Activated naive CD4-positive, alpha-beta T cell treated with anti-CD3 and anti-CD28 coated beads, Interleukin-2, amount 50 U/mL, for 72 hours (primary cell): ENCODE measurements at regions not wholly inside any gene's neighbourhood (a gene's known extent, or its start where the extent isn't known, plus 50 kb on each side); places are given as distances from the start of the nearest gene placed in this dataset.
"Not testable (repeated sequence)": the region's sequence is repeated elsewhere in the genome, so short reads cannot be mapped to it uniquely, and the experiment has no call there.

Experiments used
- ATAC-seq, 2 donors: fragments of 150-1000 bp; cut with Tn5 transposase; 2 replicates each; pipeline ENCODE4 v1.10.0; 2021; ENCODE audit warnings: mild to moderate bottlenecking in 2 of 2, moderate library complexity in 2 of 2
- DNase-seq, 2 donors: peaks; one replicate each; pipeline ENCODE4 v3.0.0; 2021 to 2022; ENCODE audit warnings: low spot score in 2 of 2
- H3K27ac Mint-ChIP-seq, 2 donors: one replicate each; pipeline ENCODE4 v1.8.0; 2022; ENCODE audit warnings: mild to moderate bottlenecking in 2 of 2, mixed read lengths in 2 of 2
- H3K36me3 Mint-ChIP-seq, 2 donors: one replicate each; pipeline ENCODE4 v1.8.0; 2022; ENCODE audit warnings: mixed read lengths in 2 of 2
- H3K9me3 Mint-ChIP-seq, 2 donors: one replicate each; pipeline ENCODE4 v1.8.0; 2022; ENCODE audit warnings: mixed read lengths in 2 of 2

DNA sequence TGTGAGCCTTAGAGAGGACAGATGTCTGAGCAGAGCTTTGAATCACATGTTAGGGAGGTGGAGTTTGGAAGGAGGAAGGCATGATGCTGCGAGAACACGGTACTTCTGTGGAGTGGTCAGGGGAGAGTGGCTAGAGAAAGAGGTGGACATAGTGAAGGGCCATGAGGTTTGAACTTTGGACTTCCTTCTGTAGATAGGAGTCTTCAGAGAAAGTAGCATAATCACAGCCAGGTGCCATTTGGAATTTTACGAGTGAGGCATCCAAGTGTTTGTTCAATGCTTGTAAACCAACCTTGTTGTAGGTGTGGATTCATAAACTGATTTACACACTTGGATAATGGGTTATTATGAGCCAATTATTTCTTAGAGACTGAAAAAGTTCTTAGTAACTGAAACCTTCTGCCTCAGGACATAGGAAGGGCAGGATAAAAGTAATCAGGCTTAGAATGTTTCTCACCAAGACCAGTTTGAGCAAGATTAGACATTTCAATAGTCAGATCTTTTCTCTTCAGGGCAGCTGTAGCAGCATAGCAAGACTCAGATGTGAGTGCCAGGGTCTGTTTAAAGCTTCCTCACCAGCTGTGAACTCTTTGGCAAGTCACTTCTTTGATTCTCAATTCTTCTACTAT, 83.5 kb upstream of the HMCN1 start:
- peaks cover 0 to 10% of the 10 kb centered on the region in 2 donors for H3K9me3 Mint-ChIP-seq
- H3K36me3 Mint-ChIP-seq, result peaks cover 0 to 17% of the 10 kb centered on the region in 2 donors
- no peak overlapping the region for H3K27ac Mint-ChIP-seq
- ATAC-seq, result no peak
- no peak for DNase-seq

DNA sequence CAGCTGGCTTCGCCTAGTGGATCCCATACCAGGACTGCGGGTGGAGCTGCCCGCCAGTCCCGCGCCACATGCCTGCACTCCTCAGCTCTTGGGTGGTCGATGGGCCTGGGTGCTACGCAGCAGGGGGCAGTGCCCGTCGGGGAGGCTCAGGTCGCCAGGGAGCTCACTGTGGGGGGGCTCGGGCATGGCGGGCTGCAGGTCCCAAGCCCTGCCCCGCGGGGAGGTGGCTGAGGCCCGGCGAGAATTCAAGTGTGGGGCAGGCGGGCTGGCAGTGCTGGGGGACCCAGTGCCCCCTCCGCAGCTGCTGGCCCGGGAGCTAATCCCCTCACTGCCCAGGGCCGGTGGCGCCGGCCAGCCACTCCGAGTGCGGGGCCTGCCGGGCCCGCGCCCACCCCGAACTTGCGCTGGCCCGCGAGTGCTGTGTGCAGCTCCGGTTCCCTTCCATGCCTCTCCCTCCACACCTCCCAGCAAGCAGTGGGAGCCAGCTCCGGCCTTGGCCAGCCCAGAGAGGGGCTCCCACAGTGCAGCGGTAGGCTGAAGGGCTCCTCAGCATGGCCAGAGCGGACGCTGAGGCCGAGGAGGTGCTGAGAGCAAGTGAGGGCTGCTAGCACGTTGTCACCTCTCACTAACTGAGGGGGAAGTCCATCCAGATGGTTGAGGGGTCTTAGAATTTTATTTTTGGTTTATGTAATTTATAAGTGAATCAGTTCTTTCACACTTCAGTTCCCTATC, 85.2 kb upstream of the HMCN1 start:
- DNase-seq, result no peak
- Mint-ChIP-seq H3K9me3 (peaks cover 0 to 23% of the 10 kb centered on the region in 2 donors), H3K36me3 (peaks cover 0 to 31% of the 10 kb centered on the region in 2 donors), H3K27ac (no peak overlapping the region)
- no peak for ATAC-seq

- not testable (repeated sequence) for DNase-seq, ATAC-seq, H3K27ac Mint-ChIP-seq
- peaks cover 0 to 27% of the 10 kb centered on the region in 2 donors for H3K9me3 Mint-ChIP-seq
- H3K36me3 Mint-ChIP-seq, result peaks cover 0 to 40% of the 10 kb centered on the region in 2 donors
Measured at GRCh38 chr1:185647597-185648267, 86.5 kb upstream of the HMCN1 start.

- Mint-ChIP-seq H3K27ac (no peak overlapping the region), H3K36me3 (peaks cover 0 to 54% of the 10 kb centered on the region in 2 donors), H3K9me3 (peaks cover 0 to 27% of the 10 kb centered on the region in 2 donors)
- DNase-seq (no peak), ATAC-seq (no peak)
Measured at GRCh38 chr1:185646202-185646683, 87.9 kb upstream of the HMCN1 start.

- DNase-seq (no peak), ATAC-seq (no peak)
- peaks cover 1 to 59% of the 10 kb centered on the region in 2 donors for H3K36me3 Mint-ChIP-seq
- H3K9me3 Mint-ChIP-seq, result peaks cover 0 to 27% of the 10 kb centered on the region in 2 donors
- H3K27ac Mint-ChIP-seq, result no peak overlapping the region
Measured at GRCh38 chr1:185645686-185646085, 88.5 kb upstream of the HMCN1 start.

DNA sequence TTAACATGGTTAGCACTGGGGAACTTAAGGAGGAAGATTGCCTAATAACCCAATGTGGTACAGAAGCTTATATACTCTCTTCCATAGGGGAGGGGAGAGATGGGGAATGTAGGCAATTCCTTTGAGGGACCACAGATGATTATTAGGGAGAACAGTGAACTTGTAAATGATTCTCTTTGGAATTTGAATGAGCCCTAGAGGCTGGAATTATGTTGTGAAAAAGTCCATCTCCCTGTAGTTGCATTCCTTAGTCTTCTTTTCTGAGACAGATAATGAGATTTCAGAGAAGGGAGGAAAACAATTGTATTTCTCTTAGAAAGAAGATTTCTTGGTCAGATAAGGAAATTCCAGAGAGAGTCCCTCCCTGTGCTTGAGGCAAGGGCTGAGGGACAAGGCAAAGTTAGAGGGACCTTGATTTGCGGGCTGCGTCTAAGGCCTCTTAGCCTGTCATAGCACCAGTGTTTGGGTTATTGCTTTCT, 89.0 kb upstream of the HMCN1 start:
- H3K36me3 Mint-ChIP-seq, result peaks cover 6 to 63% of the 10 kb centered on the region in 2 donors
- peaks cover 0 to 32% of the 10 kb centered on the region in 2 donors for H3K9me3 Mint-ChIP-seq
- no peak overlapping the region for H3K27ac Mint-ChIP-seq
- ATAC-seq (no peak), DNase-seq (no peak)

DNA sequence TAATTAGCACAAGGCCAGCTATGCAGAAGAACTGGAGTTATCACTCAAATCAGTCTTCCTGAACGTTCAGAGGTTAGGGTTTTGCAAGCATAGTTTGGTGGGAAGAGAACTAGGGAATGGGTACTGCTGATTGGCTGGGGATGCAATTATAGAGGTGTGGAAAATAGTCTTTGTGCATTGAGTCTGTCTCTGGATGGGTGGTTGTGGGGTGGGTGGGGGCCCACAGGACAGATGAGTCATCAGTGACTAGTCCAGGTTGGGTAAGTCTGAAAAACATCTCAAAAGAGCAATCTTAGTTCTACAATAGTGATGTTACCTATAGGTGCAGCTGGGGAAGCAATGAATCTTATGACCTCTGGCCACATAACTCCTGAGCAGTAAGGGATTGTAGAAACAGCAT, 89.7 kb upstream of the HMCN1 start:
- Mint-ChIP-seq H3K9me3 (peaks cover 0 to 30% of the 10 kb centered on the region in 2 donors), H3K36me3 (peaks cover 7 to 68% of the 10 kb centered on the region in 2 donors), H3K27ac (no peak overlapping the region)
- DNase-seq, result no peak
- peak; percentile 76 to 95 for ATAC-seq

DNA sequence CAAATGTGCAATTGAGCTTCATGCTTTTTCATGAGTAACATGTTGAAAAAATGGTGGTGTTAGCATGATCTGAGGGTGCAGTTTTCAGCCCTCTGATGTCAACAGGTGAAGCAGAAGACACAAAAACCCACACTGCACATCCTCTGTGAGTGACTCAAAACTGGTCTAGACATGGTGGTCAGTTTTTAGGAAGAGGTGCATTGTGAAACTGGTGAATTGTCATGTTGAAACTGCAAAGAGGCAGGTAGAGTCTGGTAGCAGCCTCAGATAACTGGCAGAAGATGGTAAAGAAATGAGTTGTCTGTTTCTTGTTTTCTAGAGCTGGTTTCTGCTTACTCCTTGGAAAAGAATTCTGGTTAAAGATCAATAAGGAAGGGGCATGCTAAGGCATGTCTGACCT, 97.3 kb upstream of the HMCN1 start:
- ATAC-seq, result peak; percentile 96 to 97
- peak in 1 of 2 donors; percentile 53 for DNase-seq
- Mint-ChIP-seq H3K27ac (peak overlapping the region; percentile 92 to 94), H3K9me3 (peaks cover 7 to 36% of the 10 kb centered on the region in 2 donors), H3K36me3 (peaks cover 36 to 57% of the 10 kb centered on the region in 2 donors)

DNA sequence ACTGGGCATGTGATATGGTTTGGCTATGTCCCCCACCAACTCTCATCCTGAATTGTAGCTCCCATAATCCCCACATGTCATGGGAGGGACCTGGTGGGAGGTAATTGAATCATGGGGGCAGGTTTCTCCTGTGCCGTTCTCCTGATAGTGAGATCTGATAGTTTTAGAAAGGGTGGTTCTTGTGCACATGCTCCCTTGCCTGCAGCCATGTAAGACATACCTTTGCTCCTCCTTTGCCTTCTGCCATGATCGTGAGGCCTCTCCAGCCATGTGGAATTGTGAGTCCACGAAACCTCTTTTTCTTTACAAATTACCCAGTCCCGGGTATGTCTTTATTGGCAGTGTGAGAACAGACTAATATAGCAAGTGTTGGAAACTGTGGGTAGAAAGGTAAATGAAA, 99.5 kb upstream of the HMCN1 start:
- peaks cover 29 to 38% of the 10 kb centered on the region in 2 donors for H3K36me3 Mint-ChIP-seq
- no peak for ATAC-seq
- H3K9me3 Mint-ChIP-seq, result peaks cover 7 to 28% of the 10 kb centered on the region in 2 donors
- DNase-seq, result no peak
- H3K27ac Mint-ChIP-seq, result no peak overlapping the region

GRCh38 chr1:185632659-185633423, 101.3 kb upstream of the HMCN1 start:
- no peak for ATAC-seq
- Mint-ChIP-seq H3K27ac (no peak overlapping the region), H3K9me3 (peaks cover 7 to 21% of the 10 kb centered on the region in 2 donors), H3K36me3 (peaks cover 20 to 28% of the 10 kb centered on the region in 2 donors)
- DNase-seq, result no peak

DNA sequence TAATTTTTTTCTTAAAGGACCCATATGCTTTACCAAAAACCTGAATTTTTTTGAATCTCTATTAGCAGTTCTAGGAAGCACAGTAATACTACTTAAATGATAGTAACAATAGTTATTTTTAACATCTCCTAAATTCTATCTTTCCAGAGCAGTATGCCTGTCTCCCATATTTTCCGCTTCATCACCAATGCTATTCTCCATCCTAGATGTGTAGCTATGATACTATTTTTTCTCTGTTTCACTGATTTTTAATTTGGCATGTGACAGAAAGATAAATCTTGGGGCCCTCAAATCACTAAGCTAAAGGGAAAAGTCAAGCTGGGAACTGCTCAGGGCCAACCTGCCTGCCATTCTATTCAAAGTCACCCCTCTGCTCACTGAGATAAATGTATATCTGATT, 102.3 kb upstream of the HMCN1 start:
- Mint-ChIP-seq H3K36me3 (peaks cover 12 to 19% of the 10 kb centered on the region in 2 donors), H3K9me3 (peaks cover under 1 to 15% of the 10 kb centered on the region in 2 donors), H3K27ac (no peak overlapping the region)
- ATAC-seq (no peak), DNase-seq (no peak)

GRCh38 chr1:185627761-185628501, 106.3 kb upstream of the HMCN1 start:
- ATAC-seq (no peak), DNase-seq (no peak)
- Mint-ChIP-seq H3K36me3 (no peaks in the 10 kb centered on the region), H3K27ac (no peak overlapping the region), H3K9me3 (peaks cover 4 to 13% of the 10 kb centered on the region in 2 donors)

DNA sequence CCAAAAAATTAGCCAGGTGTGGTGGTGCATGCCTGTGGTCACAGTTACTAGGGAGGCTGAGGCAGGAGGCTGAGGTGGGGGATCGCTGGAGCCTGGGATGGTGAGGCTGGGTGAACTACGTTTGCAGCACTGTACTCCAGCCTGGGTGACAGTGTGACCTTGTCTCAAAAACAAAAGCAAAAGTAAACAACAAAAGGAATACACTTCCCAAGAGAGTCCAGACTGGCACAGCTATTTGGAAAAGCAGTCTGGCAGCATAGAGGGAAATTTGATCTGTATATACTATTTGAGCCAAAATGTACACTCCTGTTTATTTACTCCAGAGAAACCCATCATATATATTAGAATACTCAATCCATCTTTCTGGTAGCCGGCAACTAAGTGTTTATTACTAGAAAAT, 107.0 kb upstream of the HMCN1 start:
- Mint-ChIP-seq H3K36me3 (no peaks in the 10 kb centered on the region), H3K27ac (no peak overlapping the region), H3K9me3 (peaks cover 4 to 13% of the 10 kb centered on the region in 2 donors)
- ATAC-seq (no peak), DNase-seq (no peak)

DNA sequence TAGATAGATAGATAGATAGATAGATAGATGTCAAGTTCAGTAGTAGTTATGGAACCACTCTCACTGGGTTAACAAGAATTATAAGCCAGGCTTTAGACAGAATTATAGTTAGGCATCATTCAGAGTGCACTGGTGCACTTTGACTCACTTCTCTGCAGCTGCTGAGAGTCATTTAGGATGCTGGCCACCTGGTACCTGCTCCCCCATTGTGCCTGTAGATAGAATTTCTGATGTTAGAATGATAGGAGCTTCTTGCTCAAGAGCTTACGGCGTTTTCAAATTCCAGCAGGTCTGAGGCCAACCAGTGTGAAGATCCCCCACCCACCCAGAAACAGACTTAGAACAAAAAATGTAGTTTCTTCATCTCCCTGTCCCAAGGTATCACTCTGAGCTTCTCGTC, 107.8 kb upstream of the HMCN1 start:
- no peak for ATAC-seq
- Mint-ChIP-seq H3K36me3 (no peaks in the 10 kb centered on the region), H3K9me3 (peaks cover 4 to 13% of the 10 kb centered on the region in 2 donors), H3K27ac (no peak overlapping the region)
- DNase-seq, result no peak

DNA sequence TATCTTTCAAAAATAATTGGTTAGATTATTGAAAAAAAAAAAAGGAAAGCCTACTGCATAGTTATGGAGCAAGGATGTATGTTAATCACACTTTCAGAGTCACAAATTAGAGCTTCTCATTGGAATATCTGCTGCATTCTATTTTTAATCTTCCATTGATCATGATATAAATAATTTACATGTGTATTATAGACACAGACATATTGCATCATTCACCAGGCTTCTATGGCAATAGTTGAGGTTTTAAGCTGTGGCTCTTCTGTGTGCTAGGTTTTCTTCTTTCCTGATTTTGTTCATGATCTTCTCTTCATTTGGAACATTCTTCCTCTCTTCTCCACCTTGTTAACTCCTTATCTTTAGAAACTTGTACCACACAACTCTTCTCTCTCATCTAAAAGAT, 123.2 kb upstream of the HMCN1 start:
- H3K36me3 Mint-ChIP-seq, result peaks cover 8 to 11% of the 10 kb centered on the region in 2 donors
- no peak for ATAC-seq
- peaks cover 5 to 11% of the 10 kb centered on the region in 2 donors for H3K9me3 Mint-ChIP-seq
- no peak for DNase-seq
- no peak overlapping the region for H3K27ac Mint-ChIP-seq

DNA sequence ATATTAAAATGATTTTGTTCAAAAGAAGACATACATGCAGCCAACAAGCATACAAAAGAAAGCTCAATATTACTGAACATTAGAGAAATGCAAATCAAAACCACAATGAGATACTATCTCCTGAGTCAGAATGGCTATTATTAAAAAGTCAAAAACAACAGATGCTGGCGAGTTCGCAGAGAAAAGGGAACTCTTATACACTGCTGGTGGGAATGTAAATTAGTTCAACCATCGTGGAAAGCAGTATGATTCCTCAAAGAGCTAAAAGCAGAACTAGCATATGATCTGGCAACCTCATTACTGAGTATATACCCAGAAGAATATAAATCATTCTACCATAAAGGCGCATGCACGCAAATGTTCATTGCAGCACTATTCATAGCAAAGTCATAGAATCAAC, 126.0 kb upstream of the HMCN1 start:
- H3K9me3 Mint-ChIP-seq, result peaks cover 0 to 3% of the 10 kb centered on the region in 2 donors
- no peak for ATAC-seq
- no peak overlapping the region for H3K27ac Mint-ChIP-seq
- no peaks in the 10 kb centered on the region for H3K36me3 Mint-ChIP-seq
- no peak for DNase-seq
